Astrocyte (in vitro differentiated cells and primary cell): ENCODE measurements at regions not wholly inside any gene's neighbourhood (a gene's known extent, or its start where the extent isn't known, plus 50 kb on each side); places are given as distances from the start of the nearest gene placed in this dataset.
"Not testable (repeated sequence)": the region's sequence is repeated elsewhere in the genome, so short reads cannot be mapped to it uniquely, and the experiment has no call there.

Experiments
- DNase-seq: peaks from one replicate; pipeline ENCODE4 v3.0.0-alpha.2; 2010; ENCODE audit warnings: low read depth
- FAIRE-seq: peaks from 2 replicates; lab custom pipeline; 2011; peaks lifted over from hg19 to GRCh38; lab: Jason Lieb, UNC
- H2AFZ ChIP-seq: 2 replicates; pipeline ENCODE4 v1.6.0; 2012; ENCODE audit warnings: low read depth, low read length, inconsistent platforms
- H3K27ac ChIP-seq: 2 replicates; pipeline ENCODE4 v1.5.1; 2011; ENCODE audit warnings: low read depth, low read length, inconsistent platforms
- H3K27me3 ChIP-seq: 2 replicates; pipeline ENCODE4 v1.6.0; 2011; ENCODE audit warnings: low read length, inconsistent platforms; ENCODE audit not compliant: insufficient read depth
- H3K36me3 ChIP-seq: 2 replicates; pipeline ENCODE4 v1.5.1; 2011; ENCODE audit warnings: low read length, inconsistent platforms; ENCODE audit not compliant: insufficient read depth
- H3K4me1 ChIP-seq: 2 replicates; pipeline ENCODE4 v1.5.1; 2011; ENCODE audit warnings: low read length, inconsistent platforms; ENCODE audit not compliant: insufficient read depth
- H3K4me2 ChIP-seq: 2 replicates; pipeline ENCODE4 v1.6.0; 2012; ENCODE audit warnings: low read length, inconsistent platforms
- H3K4me3 ChIP-seq: 2 replicates; pipeline ENCODE4 v1.5.1; 2011; ENCODE audit warnings: low read depth, mild to moderate bottlenecking, low read length, inconsistent platforms; ENCODE audit not compliant: insufficient read depth
- H3K79me2 ChIP-seq: 2 replicates; pipeline ENCODE4 v1.6.0; 2012; ENCODE audit warnings: mild to moderate bottlenecking, low read length, inconsistent platforms; ENCODE audit not compliant: insufficient read depth
- H3K9ac ChIP-seq: 2 replicates; pipeline ENCODE4 v1.6.0; 2012; ENCODE audit warnings: mild to moderate bottlenecking, low read length, inconsistent platforms
- H3K9me3 ChIP-seq: 2 replicates; pipeline ENCODE4 v1.5.1; 2012; ENCODE audit warnings: low read depth, mild to moderate bottlenecking, low read length, inconsistent platforms; ENCODE audit not compliant: insufficient read depth
- H4K20me1 ChIP-seq: 2 replicates; pipeline ENCODE4 v1.6.0; 2012; ENCODE audit warnings: low read length, inconsistent platforms; ENCODE audit not compliant: insufficient read depth
- H3K27ac Mint-ChIP-seq: one replicate; pipeline ENCODE4 v1.8.0; 2021; ENCODE audit warnings: mild to moderate bottlenecking, mixed read lengths; ENCODE audit not compliant: unreplicated experiment
- H3K27me3 Mint-ChIP-seq: one replicate; pipeline ENCODE4 v1.8.0; 2021; ENCODE audit warnings: low read depth, mixed read lengths; ENCODE audit not compliant: unreplicated experiment
- H3K36me3 Mint-ChIP-seq: one replicate; pipeline ENCODE4 v1.8.0; 2021; ENCODE audit warnings: low read depth, mixed read lengths; ENCODE audit not compliant: unreplicated experiment
- H3K4me1 Mint-ChIP-seq: one replicate; pipeline ENCODE4 v1.8.0; 2021; ENCODE audit warnings: low read depth, mixed read lengths; ENCODE audit not compliant: unreplicated experiment
- H3K4me3 Mint-ChIP-seq: one replicate; pipeline ENCODE4 v1.8.0; 2021; ENCODE audit warnings: mild to moderate bottlenecking, moderate library complexity, mixed read lengths; ENCODE audit not compliant: unreplicated experiment
- H3K9me3 Mint-ChIP-seq: one replicate; pipeline ENCODE4 v1.8.0; 2021; ENCODE audit warnings: mild to moderate bottlenecking, mixed read lengths; ENCODE audit not compliant: unreplicated experiment
- EZH2 ChIP-seq: IDR thresholded peaks from 2 replicates; pipeline ENCODE4 v1.6.1; 2012; ENCODE audit warnings: mild to moderate bottlenecking, low read length, inconsistent platforms; ENCODE audit not compliant: insufficient read depth
- TF ChIP-seq, protein P1 (sequence below): IDR thresholded peaks from 2 replicates; pipeline ENCODE4 v1.5.1; 2011; ENCODE audit warnings: low read depth, mild to moderate bottlenecking, inconsistent platforms, low read length, moderate library complexity; ENCODE audit not compliant: insufficient read depth

DNA sequence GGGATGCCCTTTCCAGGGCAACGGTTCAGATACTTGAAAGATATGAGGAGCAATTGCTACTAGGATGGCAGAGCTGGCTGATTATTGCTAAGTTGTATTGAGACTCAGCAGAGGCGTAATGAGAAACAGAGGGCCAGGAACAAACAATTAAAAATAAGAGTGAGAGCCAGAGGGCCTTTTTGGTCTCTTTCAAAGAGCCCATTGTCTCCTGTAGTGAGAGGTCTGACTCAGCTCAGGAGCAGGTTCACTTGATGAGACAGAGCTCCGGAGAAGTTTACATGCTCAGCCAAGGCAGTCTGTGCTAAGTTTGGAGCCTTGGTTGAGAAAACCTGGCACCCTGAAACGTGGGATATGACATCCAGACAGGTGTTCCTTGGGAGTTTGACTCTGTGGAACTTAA lies 303.9 kb upstream of the DLGAP1 start:
- H3K4me1 Mint-ChIP-seq, result peaks cover 3% of the 10 kb centered on the region

DNA sequence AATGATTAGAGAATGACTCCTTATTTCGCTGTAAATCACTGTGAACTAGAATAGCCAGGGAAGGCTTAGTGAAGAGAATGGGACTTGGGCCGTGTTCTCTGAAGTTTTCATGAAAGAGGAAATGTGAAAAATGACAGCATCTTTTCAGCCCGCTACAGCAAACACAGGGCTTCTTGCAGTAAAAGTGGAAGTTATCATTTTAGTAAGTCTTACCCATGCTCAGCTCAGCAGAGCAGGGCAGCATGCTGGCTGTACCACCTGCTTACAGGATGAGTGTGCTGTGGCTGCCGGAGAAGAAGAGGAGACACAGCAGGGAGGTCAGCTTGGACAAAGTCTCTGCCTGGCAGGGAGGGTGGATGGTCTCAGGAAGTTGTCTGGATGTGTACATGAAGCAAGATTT lies 300.7 kb upstream of the DLGAP1 start:
- Histone ChIP-seq H3K9me3 (no peaks in the 10 kb centered on the region), H3K9ac (no peak overlapping the region), H3K79me2 (no peaks in the 10 kb centered on the region), H2AFZ (no peak overlapping the region), H3K27me3 (no peaks in the 10 kb centered on the region), H3K4me3 (no peak overlapping the region), H3K36me3 (no peaks in the 10 kb centered on the region), H3K4me1 (no peaks in the 10 kb centered on the region), H3K4me2 (no peak overlapping the region), H3K27ac (no peak overlapping the region), H4K20me1 (no peaks in the 10 kb centered on the region)
- Mint-ChIP-seq H3K4me3 (no peak overlapping the region), H3K27ac (no peak overlapping the region), H3K36me3 (no peaks in the 10 kb centered on the region), H3K27me3 (peaks cover 5% of the 10 kb centered on the region), H3K4me1 (no peaks in the 10 kb centered on the region), H3K9me3 (peaks cover 8% of the 10 kb centered on the region)
- DNase-seq (no peak), FAIRE-seq (no peak)
- TF ChIP-seq, protein P1, sequence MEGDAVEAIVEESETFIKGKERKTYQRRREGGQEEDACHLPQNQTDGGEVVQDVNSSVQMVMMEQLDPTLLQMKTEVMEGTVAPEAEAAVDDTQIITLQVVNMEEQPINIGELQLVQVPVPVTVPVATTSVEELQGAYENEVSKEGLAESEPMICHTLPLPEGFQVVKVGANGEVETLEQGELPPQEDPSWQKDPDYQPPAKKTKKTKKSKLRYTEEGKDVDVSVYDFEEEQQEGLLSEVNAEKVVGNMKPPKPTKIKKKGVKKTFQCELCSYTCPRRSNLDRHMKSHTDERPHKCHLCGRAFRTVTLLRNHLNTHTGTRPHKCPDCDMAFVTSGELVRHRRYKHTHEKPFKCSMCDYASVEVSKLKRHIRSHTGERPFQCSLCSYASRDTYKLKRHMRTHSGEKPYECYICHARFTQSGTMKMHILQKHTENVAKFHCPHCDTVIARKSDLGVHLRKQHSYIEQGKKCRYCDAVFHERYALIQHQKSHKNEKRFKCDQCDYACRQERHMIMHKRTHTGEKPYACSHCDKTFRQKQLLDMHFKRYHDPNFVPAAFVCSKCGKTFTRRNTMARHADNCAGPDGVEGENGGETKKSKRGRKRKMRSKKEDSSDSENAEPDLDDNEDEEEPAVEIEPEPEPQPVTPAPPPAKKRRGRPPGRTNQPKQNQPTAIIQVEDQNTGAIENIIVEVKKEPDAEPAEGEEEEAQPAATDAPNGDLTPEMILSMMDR, result no peak
- no peak for TF ChIP-seq EZH2

More for the DNA sequence above, 303.9 kb upstream of the DLGAP1 start:
- H3K27me3 Mint-ChIP-seq, result peaks cover 5% of the 10 kb centered on the region
- no peaks in the 10 kb centered on the region for H3K4me1 ChIP-seq
- no peak overlapping the region for H3K9ac ChIP-seq
- H3K4me3 Mint-ChIP-seq, result no peak overlapping the region
- H3K9me3 Mint-ChIP-seq, result peaks cover 4% of the 10 kb centered on the region
- H3K36me3 Mint-ChIP-seq, result no peaks in the 10 kb centered on the region
- no peaks in the 10 kb centered on the region for H3K36me3 ChIP-seq
- no peak overlapping the region for H3K4me2 ChIP-seq
- H3K27me3 ChIP-seq, result no peaks in the 10 kb centered on the region
- H3K4me3 ChIP-seq, result no peak overlapping the region
- FAIRE-seq, result no peak
- H4K20me1 ChIP-seq, result no peaks in the 10 kb centered on the region
- H3K27ac Mint-ChIP-seq, result no peak overlapping the region
- H2AFZ ChIP-seq, result no peak overlapping the region
- no peak for TF ChIP-seq EZH2
- TF ChIP-seq, protein P1, result no peak
- H3K27ac ChIP-seq, result no peak overlapping the region
- DNase-seq, result no peak
- H3K9me3 ChIP-seq, result peaks cover 3% of the 10 kb centered on the region
- no peaks in the 10 kb centered on the region for H3K79me2 ChIP-seq

DNA sequence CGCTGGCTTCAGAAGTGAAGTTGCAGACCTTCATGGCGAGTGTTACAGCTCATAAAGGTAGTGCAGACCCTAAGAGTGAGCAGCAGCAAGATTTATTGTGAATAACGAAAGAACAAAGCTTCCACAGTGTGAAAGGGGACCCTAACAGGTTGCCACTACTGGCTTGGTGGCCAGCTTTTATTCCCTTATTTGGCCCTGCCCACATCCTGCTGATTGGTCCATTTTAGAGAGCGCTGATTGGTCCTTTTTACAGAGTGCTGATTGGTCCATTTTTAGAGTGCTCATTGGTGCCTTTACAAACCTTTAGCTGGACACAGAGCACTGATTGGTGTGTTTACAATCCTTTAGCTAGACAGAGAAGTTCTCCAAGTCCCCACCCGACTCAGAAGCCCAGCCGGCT lies 298.0 kb upstream of the DLGAP1 start:
- FAIRE-seq, H3K9ac ChIP-seq, H3K9me3 Mint-ChIP-seq, H3K4me3 Mint-ChIP-seq, H3K79me2 ChIP-seq, H3K36me3 Mint-ChIP-seq, H3K27me3 Mint-ChIP-seq, H3K4me1 Mint-ChIP-seq, H3K27ac Mint-ChIP-seq, H3K4me2 ChIP-seq, H3K36me3 ChIP-seq, H3K27ac ChIP-seq, H3K27me3 ChIP-seq, H3K4me1 ChIP-seq, DNase-seq, H3K9me3 ChIP-seq, H4K20me1 ChIP-seq, H3K4me3 ChIP-seq, H2AFZ ChIP-seq: not testable (repeated sequence)
